Naive thymus-derived CD4-positive, alpha-beta T cell (primary cell): ENCODE measurements at regions not wholly inside any gene's neighbourhood (a gene's known extent, or its start where the extent isn't known, plus 50 kb on each side); places are given as distances from the start of the nearest gene placed in this dataset.

Source experiments
- ATAC-seq: fragments of 150-1000 bp; cut with Tn5 transposase; 2 replicates; pipeline ENCODE4 v1.10.0; 2021; ENCODE audit warnings: mild to moderate bottlenecking, moderate library complexity
- CTCF ChIA-PET: fragments of 350-600 bp; sonication (Branson Sonifier 250); formaldehyde crosslinking; loops from one replicate; lab custom pipeline; 2021; ENCODE audit warnings: antibody characterized with exemption; lab: Charles Lee
- POLR2A ChIA-PET: fragments of 350-600 bp; sonication (Branson Sonifier 250); formaldehyde crosslinking; loops from one replicate; lab custom pipeline; 2021; ENCODE audit warnings: antibody characterized with exemption, inconsistent platforms; lab: Charles Lee
- DNase-seq, 9 donors: peaks; one replicate each; pipeline versions ENCODE4 v3.0.0 to v3.0.0-alpha.2; 2020 to 2022; ENCODE audit warnings: mixed read lengths in 1 of 9
- H3K27ac ChIP-seq: one replicate; pipeline ENCODE4 v1.7.0; 2013; ENCODE audit warnings: mild to moderate bottlenecking, low read depth, low read length, moderate library complexity
- H3K27me3 ChIP-seq, 2 donors: one replicate each; pipeline ENCODE4 v1.7.0; 2013; ENCODE audit warnings: low read length in 2 of 2, mild to moderate bottlenecking in 2 of 2, moderate library complexity in 2 of 2; ENCODE audit not compliant: control insufficient read depth in 2 of 2, insufficient read depth in 2 of 2
- H3K36me3 ChIP-seq, 3 experiments: 1 replicate in 2 of 3; 2 replicates in 1 of 3; pipeline ENCODE4 v1.7.0; 2013; ENCODE audit warnings: low read length in 3 of 3, mild to moderate bottlenecking in 3 of 3, moderate library complexity in 1 of 3; ENCODE audit not compliant: insufficient read depth in 3 of 3, control insufficient read depth in 2 of 3
- H3K4me1 ChIP-seq, 2 donors: one replicate each; pipeline ENCODE4 v1.7.0; 2013; ENCODE audit warnings: low read length in 2 of 2, mild to moderate bottlenecking in 2 of 2, moderate library complexity in 1 of 2; ENCODE audit not compliant: control insufficient read depth in 2 of 2, insufficient read depth in 2 of 2
- H3K4me3 ChIP-seq: 2 replicates; pipeline ENCODE4 v1.7.0; 2013; ENCODE audit warnings: mild to moderate bottlenecking, low read length
- H3K9me3 ChIP-seq, 3 experiments: 1 replicate in 2 of 3; 2 replicates in 1 of 3; pipeline ENCODE4 v1.7.0; 2013; ENCODE audit warnings: low read length in 3 of 3; ENCODE audit not compliant: control insufficient read depth in 2 of 3
- H3K27ac Mint-ChIP-seq, 9 donors: one replicate each; pipeline ENCODE4 v1.8.0; 2020 to 2022; ENCODE audit warnings: mixed read lengths in 9 of 9, mild to moderate bottlenecking in 8 of 9, moderate library complexity in 5 of 9, inconsistent platforms in 2 of 9
- H3K27me3 Mint-ChIP-seq, 5 donors: one replicate each; pipeline ENCODE4 v1.8.0; 2021 to 2022; ENCODE audit warnings: mixed read lengths in 5 of 5, mild to moderate bottlenecking in 1 of 5
- H3K36me3 Mint-ChIP-seq, 5 donors: one replicate each; pipeline ENCODE4 v1.8.0; 2020 to 2022; ENCODE audit warnings: mixed read lengths in 5 of 5, mild to moderate bottlenecking in 3 of 5, inconsistent platforms in 1 of 5
- H3K4me1 Mint-ChIP-seq, 7 donors: one replicate each; pipeline ENCODE4 v1.8.0; 2020 to 2022; ENCODE audit warnings: mixed read lengths in 7 of 7, mild to moderate bottlenecking in 3 of 7, inconsistent platforms in 1 of 7
- H3K4me3 Mint-ChIP-seq, 10 donors: one replicate each; pipeline ENCODE4 v1.8.0; 2020 to 2022; ENCODE audit warnings: mild to moderate bottlenecking in 10 of 10, mixed read lengths in 10 of 10, moderate library complexity in 6 of 10, inconsistent platforms in 2 of 10
- H3K9me3 Mint-ChIP-seq, 11 donors: one replicate each; pipeline ENCODE4 v1.8.0; 2020 to 2022; ENCODE audit warnings: mixed read lengths in 11 of 11, mild to moderate bottlenecking in 4 of 11, inconsistent platforms in 1 of 11, moderate library complexity in 1 of 11
- intact Hi-C, 2 donors: fragments of 100-400 bp; cut with micrococcal nuclease; formaldehyde crosslinking; loops; one replicate each; pipeline ENCODE4 v1.15.1; 2023

GRCh38 chr2:19614066-19614465, 255.6 kb upstream of the OSR1 start:
- H3K4me1 ChIP-seq: no peaks in the 10 kb centered on the region
- H3K9me3 Mint-ChIP-seq: peaks cover 14 to 54% (median 34%) of the 10 kb centered on the region in 11 donors
- H3K4me3 Mint-ChIP-seq: no peak overlapping the region
- ChIA-PET POLR2A (no interaction called here), CTCF (no interaction called here)
- no peak for DNase-seq
- H3K9me3 ChIP-seq: peaks cover 0 to 16% (median 0%) of the 10 kb centered on the region in 3 experiments
- H3K27ac ChIP-seq: no peak overlapping the region
- peaks cover 0 to 15% (median 0%) of the 10 kb centered on the region in 5 donors for H3K36me3 Mint-ChIP-seq
- no peaks in the 10 kb centered on the region for H3K27me3 ChIP-seq
- ATAC-seq: no peak
- H3K4me1 Mint-ChIP-seq: no peaks in the 10 kb centered on the region
- H3K27me3 Mint-ChIP-seq: peaks cover 0 to 33% (median 22%) of the 10 kb centered on the region in 5 donors
- no peak overlapping the region for H3K4me3 ChIP-seq
- H3K27ac Mint-ChIP-seq: no peak overlapping the region
- intact Hi-C loops: no loop called here
- no peaks in the 10 kb centered on the region for H3K36me3 ChIP-seq

GRCh38 chr2:19611491-19612332, 253.3 kb upstream of the OSR1 start:
- peaks cover 0 to 39% (median 20%) of the 10 kb centered on the region in 5 donors for H3K27me3 Mint-ChIP-seq
- Histone ChIP-seq H3K36me3 (no peaks in the 10 kb centered on the region), H3K4me3 (no peak overlapping the region), H3K27ac (no peak overlapping the region), H3K27me3 (no peaks in the 10 kb centered on the region), H3K9me3 (peaks cover 0 to 5% (median 0%) of the 10 kb centered on the region in 3 experiments), H3K4me1 (no peaks in the 10 kb centered on the region)
- H3K27ac Mint-ChIP-seq: no peak overlapping the region
- DNase-seq (no peak), ATAC-seq (no peak)
- no peak overlapping the region for H3K4me3 Mint-ChIP-seq
- H3K9me3 Mint-ChIP-seq: peaks cover 11 to 38% (median 23%) of the 10 kb centered on the region in 11 donors
- ChIA-PET POLR2A (no interaction called here), CTCF (no interaction called here)
- no peaks in the 10 kb centered on the region for H3K4me1 Mint-ChIP-seq
- intact Hi-C loops: no loop called here
- peaks cover 0 to 5% (median 0%) of the 10 kb centered on the region in 5 donors for H3K36me3 Mint-ChIP-seq

- DNase-seq (no peak), ATAC-seq (no peak)
- Mint-ChIP-seq H3K27ac (no peak overlapping the region), H3K4me1 (no peaks in the 10 kb centered on the region), H3K9me3 (peaks cover 3 to 19% (median 9%) of the 10 kb centered on the region in 11 donors), H3K36me3 (no peaks in the 10 kb centered on the region), H3K4me3 (no peak overlapping the region), H3K27me3 (peaks cover 0 to 52% (median 20%) of the 10 kb centered on the region in 5 donors)
- Histone ChIP-seq H3K4me3 (no peak overlapping the region), H3K4me1 (no peaks in the 10 kb centered on the region), H3K9me3 (peaks cover 0 to 5% (median 0%) of the 10 kb centered on the region in 3 experiments), H3K27me3 (no peaks in the 10 kb centered on the region), H3K36me3 (no peaks in the 10 kb centered on the region), H3K27ac (no peak overlapping the region)
- intact Hi-C loops: no loop called here
- POLR2A ChIA-PET: no interaction called here
- CTCF ChIA-PET: no interaction called here
Observed at GRCh38 chr2:19609266-19609665, 250.8 kb upstream of the OSR1 start.

- H3K4me3 ChIP-seq: no peak overlapping the region
- H3K36me3 ChIP-seq: no peaks in the 10 kb centered on the region
- H3K9me3 ChIP-seq: no peaks in the 10 kb centered on the region
- Mint-ChIP-seq H3K36me3 (peaks cover 0 to 3% (median 0%) of the 10 kb centered on the region in 5 donors), H3K9me3 (peaks cover 0 to 13% (median 6%) of the 10 kb centered on the region in 11 donors), H3K27ac (no peak overlapping the region), H3K4me3 (no peak overlapping the region), H3K4me1 (no peaks in the 10 kb centered on the region), H3K27me3 (peaks cover 0 to 52% (median 20%) of the 10 kb centered on the region in 5 donors)
- ChIA-PET POLR2A (no interaction called here), CTCF (interaction anchor here (0.6 kb wide), 1 partner anchor 793 kb away, joined by 3 read pairs; no protein-coding TSS in a partner anchor)
- no peaks in the 10 kb centered on the region for H3K4me1 ChIP-seq
- intact Hi-C loops: no loop called here
- no peak overlapping the region for H3K27ac ChIP-seq
- ATAC-seq: no peak
- H3K27me3 ChIP-seq: no peaks in the 10 kb centered on the region
- no peak for DNase-seq
Observed at GRCh38 chr2:19607931-19608771, 249.7 kb upstream of the OSR1 start.

GRCh38 chr2:19607400-19607799, 249.0 kb upstream of the OSR1 start:
- H3K36me3 Mint-ChIP-seq: peaks cover 0 to 3% (median 0%) of the 10 kb centered on the region in 5 donors
- no peaks in the 10 kb centered on the region for H3K4me1 Mint-ChIP-seq
- CTCF ChIA-PET: no interaction called here
- H3K27ac Mint-ChIP-seq: no peak overlapping the region
- Histone ChIP-seq H3K4me3 (no peak overlapping the region), H3K27ac (no peak overlapping the region), H3K36me3 (no peaks in the 10 kb centered on the region), H3K27me3 (no peaks in the 10 kb centered on the region), H3K9me3 (no peaks in the 10 kb centered on the region), H3K4me1 (no peaks in the 10 kb centered on the region)
- ATAC-seq (no peak), DNase-seq (no peak)
- H3K9me3 Mint-ChIP-seq: peaks cover 0 to 14% (median 9%) of the 10 kb centered on the region in 11 donors
- intact Hi-C loops: no loop called here
- POLR2A ChIA-PET: no interaction called here
- peaks cover 0 to 52% (median 20%) of the 10 kb centered on the region in 5 donors for H3K27me3 Mint-ChIP-seq
- H3K4me3 Mint-ChIP-seq: no peak overlapping the region

GRCh38 chr2:19600982-19601381, 242.6 kb upstream of the OSR1 start:
- CTCF ChIA-PET: no interaction called here
- no peak for DNase-seq
- Mint-ChIP-seq H3K4me1 (no peaks in the 10 kb centered on the region), H3K27me3 (peaks cover 0 to 28% (median 13%) of the 10 kb centered on the region in 5 donors), H3K9me3 (peaks cover 0 to 14% (median 8%) of the 10 kb centered on the region in 11 donors), H3K4me3 (no peak overlapping the region), H3K27ac (no peak overlapping the region), H3K36me3 (peaks cover 0 to 3% (median 0%) of the 10 kb centered on the region in 5 donors)
- POLR2A ChIA-PET: no interaction called here
- intact Hi-C loops: no loop called here
- Histone ChIP-seq H3K4me3 (no peak overlapping the region), H3K27me3 (no peaks in the 10 kb centered on the region), H3K36me3 (no peaks in the 10 kb centered on the region), H3K27ac (no peak overlapping the region), H3K4me1 (no peaks in the 10 kb centered on the region), H3K9me3 (no peaks in the 10 kb centered on the region)
- ATAC-seq: no peak
